IMR-90 (cell line): ENCODE measurements at regions not wholly inside any gene's neighbourhood (a gene's known extent, or its start where the extent isn't known, plus 50 kb on each side); places are given as distances from the start of the nearest gene placed in this dataset.

Source experiments
- ATAC-seq: fragments of 200-7000 bp; cut with Tn5 transposase; 2 replicates; pipeline ENCODE4 v1.9.1; 2020; ENCODE audit warnings: low read depth, mild to moderate bottlenecking, moderate library complexity
- BruUV-seq: library from RNA; stranded (reverse); fragments of 400-500 nt; replicated peaks from 2 replicates; lab custom pipeline; 2021; lab: Mats Ljungman, UMichigan
- CTCF ChIA-PET: fragments of 300-600 bp; formaldehyde crosslinking; extraction: SDS; loops from one replicate; lab custom pipeline; 2021; ENCODE audit warnings: antibody characterized with exemption; lab: Yijun Ruan, JAX
- POLR2A ChIA-PET: fragments of 300-600 bp; sonication (Branson Sonifier 250); formaldehyde crosslinking; loops from one replicate; lab custom pipeline; 2022; ENCODE audit warnings: antibody characterized with exemption; ENCODE audit not compliant: unreplicated experiment; lab: Charles Lee
- DNase-seq: peaks from one replicate; pipeline ENCODE4 v3.0.0; 2013
- H2AFZ ChIP-seq: replicated peaks from 2 replicates; pipeline ENCODE3; 2013; ENCODE audit warnings: low read length, mild to moderate bottlenecking; ENCODE audit not compliant: poor library complexity
- H2AK5ac ChIP-seq: 2 replicates; pipeline ENCODE4 v1.6.1; 2013; ENCODE audit warnings: low read depth, low read length, inconsistent platforms
- H2AK9ac ChIP-seq: replicated peaks from 2 replicates; pipeline ENCODE3; 2013; ENCODE audit warnings: mild to moderate bottlenecking, low read depth, low read length, moderate library complexity; ENCODE audit not compliant: poor library complexity
- H2BK120ac ChIP-seq: 2 replicates; pipeline ENCODE4 v1.6.1; 2013; ENCODE audit warnings: low read depth, low read length, inconsistent platforms
- H2BK15ac ChIP-seq: 3 replicates; pipeline ENCODE4 v1.6.1; 2013; ENCODE audit warnings: low read depth, low read length, inconsistent platforms
- H2BK20ac ChIP-seq: 2 replicates; pipeline ENCODE4 v1.6.1; 2013; ENCODE audit warnings: low read depth, mild to moderate bottlenecking, inconsistent platforms, low read length, moderate library complexity
- H2BK5ac ChIP-seq: 2 replicates; pipeline ENCODE4 v1.6.1; 2013; ENCODE audit warnings: mild to moderate bottlenecking, low read depth, low read length, inconsistent platforms; ENCODE audit not compliant: poor library complexity, severe bottlenecking
- H3K14ac ChIP-seq: replicated peaks from 2 replicates; pipeline ENCODE4 v1.6.1; 2013; ENCODE audit warnings: low read depth, low read length, inconsistent platforms
- H3K18ac ChIP-seq: 2 replicates; pipeline ENCODE4 v1.6.1; 2013; ENCODE audit warnings: low read depth, low read length, control low read depth
- H3K23ac ChIP-seq: 2 replicates; pipeline ENCODE4 v1.6.1; 2013; ENCODE audit warnings: low read depth, low read length, inconsistent platforms
- H3K27ac ChIP-seq: 2 replicates; pipeline ENCODE4 v1.5.1; 2013; ENCODE audit warnings: mild to moderate bottlenecking, control low read depth, low read length; ENCODE audit not compliant: insufficient read depth
- H3K27me3 ChIP-seq: 2 replicates; pipeline ENCODE4 v1.6.1; 2013; ENCODE audit warnings: low read length; ENCODE audit not compliant: control insufficient read depth, insufficient read depth
- H3K36me3 ChIP-seq: 2 replicates; pipeline ENCODE4 v1.6.1; 2013; ENCODE audit warnings: low read length, mixed read lengths; ENCODE audit not compliant: control insufficient read depth, insufficient read depth
- H3K4ac ChIP-seq: 2 replicates; pipeline ENCODE4 v1.6.1; 2013; ENCODE audit warnings: low read depth, low read length, inconsistent platforms
- H3K4me1 ChIP-seq: 2 replicates; pipeline ENCODE4 v1.6.1; 2013; ENCODE audit warnings: low read length, mixed read lengths; ENCODE audit not compliant: control insufficient read depth, insufficient read depth
- H3K4me2 ChIP-seq: 2 replicates; pipeline ENCODE4 v1.6.1; 2013; ENCODE audit warnings: low read depth, mild to moderate bottlenecking, control low read depth, low read length, moderate library complexity
- H3K4me3 ChIP-seq: 2 replicates; pipeline ENCODE4 v1.5.1; 2013; ENCODE audit warnings: low read depth, mild to moderate bottlenecking, control low read depth, low read length, moderate library complexity; ENCODE audit not compliant: insufficient read depth
- H3K56ac ChIP-seq: 2 replicates; pipeline ENCODE4 v1.6.1; 2013; ENCODE audit warnings: low read length, inconsistent platforms; ENCODE audit not compliant: insufficient read depth; ENCODE audit errors: extremely low read depth
- H3K79me1 ChIP-seq, 2 experiments: 2 replicates each; pipeline ENCODE4 v1.6.1; 2013; ENCODE audit warnings: low read length in 2 of 2, inconsistent platforms in 1 of 2, low read depth in 1 of 2
- H3K9ac ChIP-seq: 2 replicates; pipeline ENCODE4 v1.6.1; 2013; ENCODE audit warnings: low read depth, low read length, control low read depth
- H3K9me1 ChIP-seq: 2 replicates; pipeline ENCODE4 v1.6.1; 2013; ENCODE audit warnings: low read length, inconsistent platforms; ENCODE audit not compliant: insufficient read depth
- H3K9me3 ChIP-seq: 2 replicates; pipeline ENCODE4 v1.6.1; 2013; ENCODE audit warnings: low read length; ENCODE audit not compliant: control insufficient read depth, insufficient read depth
- H4K20me1 ChIP-seq: 2 replicates; pipeline ENCODE4 v1.6.1; 2013; ENCODE audit warnings: low read length, inconsistent platforms; ENCODE audit not compliant: insufficient read depth
- H4K5ac ChIP-seq: 2 replicates; pipeline ENCODE4 v1.6.1; 2013; ENCODE audit warnings: mild to moderate bottlenecking, low read depth, low read length, control low read depth
- H4K8ac ChIP-seq, 2 experiments: 2 replicates each; pipeline ENCODE4 v1.6.1; 2013; ENCODE audit warnings: low read depth in 2 of 2, low read length in 2 of 2, control low read depth in 1 of 2, inconsistent platforms in 1 of 2
- H4K91ac ChIP-seq: 2 replicates; pipeline ENCODE4 v1.6.1; 2013; ENCODE audit warnings: low read depth, low read length, inconsistent platforms; ENCODE audit not compliant: insufficient read depth
- CEBPB ChIP-seq: IDR thresholded peaks from 2 replicates; pipeline ENCODE4 v1.6.1; 2012; ENCODE audit warnings: low read depth, low read length, improper control_type of control experiment
- CHD1 ChIP-seq: IDR thresholded peaks from 2 replicates; pipeline ENCODE4 v1.6.1; 2012; ENCODE audit warnings: low read depth, low read length, improper control_type of control experiment
- MAFK ChIP-seq: IDR thresholded peaks from 2 replicates; pipeline ENCODE4 v1.6.1; 2012; ENCODE audit warnings: low read depth, low read length, improper control_type of control experiment
- MAZ ChIP-seq: IDR thresholded peaks from 2 replicates; pipeline ENCODE4 v1.6.1; 2012; ENCODE audit warnings: low read depth, mild to moderate bottlenecking, low read length, improper control_type of control experiment, moderate library complexity, borderline replicate concordance
- RFX5 ChIP-seq: IDR thresholded peaks from 2 replicates; pipeline ENCODE4 v1.8.0; 2012; ENCODE audit warnings: low read depth, mild to moderate bottlenecking, low read length, moderate library complexity
- WGBS, 2 experiments: methylation state at CpG; one replicate each; pipeline versions ENCODE4 v1.1.5 to v1.1.7; 2013; ENCODE audit warnings: missing lambda C conversion rate in 2 of 2; ENCODE audit not compliant: insufficient read length in 1 of 2; ENCODE audit errors: extremely low coverage in 2 of 2; 5-methylcytosine and 5-hydroxymethylcytosine counted together
- dilution Hi-C: fragments of 300-500 bp; cut with HindIII; formaldehyde crosslinking; loops from one replicate; pipeline ENCODE4 v1.14.3; 2018; ENCODE audit warnings: low sequenced_read_pairs; ENCODE audit not compliant: unreplicated experiment
- in situ Hi-C: fragments of 300-500 bp; cut with MboI; formaldehyde crosslinking; loops from 3 replicates; pipeline ENCODE4 v1.14.3; 2019; ENCODE audit warnings: low sequenced_read_pairs, inconsistent platforms, mixed read lengths
- intact Hi-C: fragments of 100-400 bp; cut with micrococcal nuclease; formaldehyde crosslinking; loops from 2 replicates; pipeline ENCODE4 v1.10.0; 2022
- TF ChIP-seq, protein P1 (sequence below): fragments of 150-350 bp; IDR thresholded peaks from 2 replicates; pipeline ENCODE4 v1.6.1; 2016; ENCODE audit warnings: low read depth, mild to moderate bottlenecking, low read length, moderate library complexity, borderline replicate concordance

DNA sequence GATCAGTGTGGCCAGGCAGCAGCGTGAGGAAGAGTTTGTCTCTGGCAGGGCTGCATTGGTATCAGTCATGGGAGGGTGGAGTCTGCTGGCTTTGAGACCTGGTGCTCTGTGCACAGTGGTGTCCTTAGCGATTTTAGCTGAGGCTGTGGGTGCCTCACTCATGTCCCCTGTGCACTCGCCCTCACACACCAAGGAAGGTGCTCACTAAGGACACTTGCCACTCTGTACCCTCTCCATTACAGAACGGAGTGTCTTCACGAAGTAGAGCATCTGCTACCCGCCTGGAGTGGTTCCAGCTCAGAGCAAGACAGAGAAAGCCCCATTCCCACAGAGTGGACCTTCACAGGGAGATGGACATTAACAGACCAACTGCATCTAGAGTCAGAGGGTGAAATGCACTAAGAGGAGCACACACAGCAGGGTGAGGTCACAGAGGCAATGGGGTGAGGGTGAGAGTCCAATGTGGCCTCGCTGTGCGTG lies 117.9 kb downstream of the MATN1 start:
- TF ChIP-seq, protein P1, sequence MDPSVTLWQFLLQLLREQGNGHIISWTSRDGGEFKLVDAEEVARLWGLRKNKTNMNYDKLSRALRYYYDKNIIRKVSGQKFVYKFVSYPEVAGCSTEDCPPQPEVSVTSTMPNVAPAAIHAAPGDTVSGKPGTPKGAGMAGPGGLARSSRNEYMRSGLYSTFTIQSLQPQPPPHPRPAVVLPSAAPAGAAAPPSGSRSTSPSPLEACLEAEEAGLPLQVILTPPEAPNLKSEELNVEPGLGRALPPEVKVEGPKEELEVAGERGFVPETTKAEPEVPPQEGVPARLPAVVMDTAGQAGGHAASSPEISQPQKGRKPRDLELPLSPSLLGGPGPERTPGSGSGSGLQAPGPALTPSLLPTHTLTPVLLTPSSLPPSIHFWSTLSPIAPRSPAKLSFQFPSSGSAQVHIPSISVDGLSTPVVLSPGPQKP, result no peak
- TF ChIP-seq CEBPB (no peak), RFX5 (no peak), CHD1 (no peak), MAFK (no peak), MAZ (no peak)
- POLR2A ChIA-PET, result no interaction called here
- in situ Hi-C loops (no loop called here), dilution Hi-C loops (no loop called here), intact Hi-C loops (no loop called here)
- Histone ChIP-seq H3K27me3 (peaks cover 2% of the 10 kb centered on the region; the same call in 1 of the 2 replicates), H3K27ac (no peak overlapping the region), H3K4ac (no peak overlapping the region), H3K36me3 (no peaks in the 10 kb centered on the region), H4K20me1 (no peaks in the 10 kb centered on the region), H3K18ac (no peak overlapping the region), H2BK15ac (no peak overlapping the region), H2AK5ac (no peak overlapping the region), H4K5ac (no peak overlapping the region), H3K4me2 (no peak overlapping the region), H3K4me1 (no peaks in the 10 kb centered on the region), H3K9me1 (no peaks in the 10 kb centered on the region), H3K14ac (no peak overlapping the region), H3K79me1 (no peaks in the 10 kb centered on the region), H4K8ac (no peak overlapping the region), H3K9me3 (no peaks in the 10 kb centered on the region), H2BK5ac (no peak overlapping the region), H3K23ac (no peak overlapping the region), H2BK20ac (no peak overlapping the region), H3K9ac (no peak overlapping the region), H2AK9ac (no peak overlapping the region), H4K91ac (no peak overlapping the region), H3K4me3 (no peak overlapping the region), H3K56ac (no peak overlapping the region), H2AFZ (no peak overlapping the region), H2BK120ac (no peak overlapping the region)
- ATAC-seq (no peak), DNase-seq (no peak)
- BruUV-seq, result no TSS peak
- CTCF ChIA-PET, result no interaction called here
- 40% methylated on average over 1 of the region's 8 CpGs; no CpG with 5 or more reads in 1 of the 2 experiments for WGBS, 2 experiments
